Ishikawa (cell line): ENCODE measurements at regions not wholly inside any gene's neighbourhood (a gene's known extent, or its start where the extent isn't known, plus 50 kb on each side); places are given as distances from the start of the nearest gene placed in this dataset.

Source experiments
- EGR1 ChIP-seq: IDR thresholded peaks from 2 replicates; pipeline ENCODE4 v1.6.1; 2012
- USF1 ChIP-seq: IDR thresholded peaks from 2 replicates; pipeline ENCODE4 v1.6.1; 2012

GRCh38 chr15:92810418-92811138, 89.5 kb upstream of the CHD2 start:
- no peak for TF ChIP-seq EGR1
- TF ChIP-seq USF1: no peak
